ENCODE measurements at regions not wholly inside any gene's neighbourhood (a gene's known extent, or its start where the extent isn't known, plus 50 kb on each side); places are given as distances from the start of the nearest gene placed in this dataset.
"Not testable (repeated sequence)": the region's sequence is repeated elsewhere in the genome, so short reads cannot be mapped to it uniquely, and the experiment has no call there.

DNA sequence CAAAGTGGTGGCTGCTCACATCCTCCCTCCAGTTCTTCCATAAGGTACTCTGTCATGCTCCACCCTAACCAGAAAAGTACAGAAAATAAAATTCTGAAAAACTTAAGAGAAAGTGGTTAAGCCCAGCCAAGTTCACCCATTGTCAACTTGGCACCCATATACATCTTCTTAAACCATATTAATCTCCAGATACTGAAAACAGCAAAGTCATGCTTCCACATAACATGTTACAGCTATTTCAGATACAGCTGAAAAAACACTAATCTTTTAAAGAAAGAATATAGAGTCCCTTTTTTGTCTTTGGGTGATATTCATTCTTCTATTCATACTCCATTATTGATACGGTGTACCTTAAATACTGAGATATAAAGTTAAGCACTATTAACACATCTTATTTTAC lies 577.8 kb downstream of the KCNT2 start:
- H2BK12ac ChIP-seq (ENCODE audit: low read length), result no peak overlapping the region
- no peak overlapping the region for H4K91ac ChIP-seq (ENCODE audit: low read depth, low read length)
- H3K14ac ChIP-seq (ENCODE audit: low read length), result no peak overlapping the region
- no peak overlapping the region for H2AFZ ChIP-seq (ENCODE audit: insufficient read depth, low read length, poor library complexity)
- no peak overlapping the region for H3K4me2 ChIP-seq (ENCODE audit: low read length)
- no peaks in the 10 kb centered on the region for H3K4me1 ChIP-seq (ENCODE audit: control insufficient read depth in 1 of 2, insufficient read depth in 2 of 2, low read length in 2 of 2)
- WGBS (ENCODE audit: extremely low coverage, insufficient coverage, insufficient read length), result no CpG with 5 or more reads among the region's 1 CpG
- no peak overlapping the region for H2BK120ac ChIP-seq (ENCODE audit: insufficient read depth, low read length, poor library complexity)
- H3K27ac ChIP-seq (ENCODE audit: low read depth, low read length), result no peak overlapping the region
- no peak overlapping the region for H2BK5ac ChIP-seq (ENCODE audit: low read depth, low read length, poor library complexity)
- H3K4me3 ChIP-seq (ENCODE audit: low read depth, low read length), result no peak overlapping the region
- H3K79me1 ChIP-seq (ENCODE audit: low read length), result no peaks in the 10 kb centered on the region
- H4K8ac ChIP-seq (ENCODE audit: low read depth, low read length), result no peak overlapping the region
- DNase-seq, result no peak
- no peak overlapping the region for H3K9ac ChIP-seq (ENCODE audit: low read length)
- H3K18ac ChIP-seq (ENCODE audit: low read length), result no peak overlapping the region
- no peak overlapping the region for H4K12ac ChIP-seq (ENCODE audit: low read depth, low read length)
- H2AK5ac ChIP-seq (ENCODE audit: low read length), result no peak overlapping the region
- no peak overlapping the region for H3K4ac ChIP-seq (ENCODE audit: low read depth, low read length)
- no peaks in the 10 kb centered on the region for H3K9me3 ChIP-seq (ENCODE audit: insufficient read depth, low read depth, low read length)
- no peak overlapping the region for H3K23ac ChIP-seq (ENCODE audit: low read length)
- no peaks in the 10 kb centered on the region for H3K27me3 ChIP-seq (ENCODE audit: insufficient read depth, low read length)
- H3K36me3 ChIP-seq (ENCODE audit: control insufficient read depth in 1 of 2, insufficient read depth in 2 of 2, low read length in 2 of 2), result no peaks in the 10 kb centered on the region
- no peaks in the 10 kb centered on the region for H3K79me2 ChIP-seq (ENCODE audit: control insufficient read depth, insufficient read depth, low read length, poor library complexity)

DNA sequence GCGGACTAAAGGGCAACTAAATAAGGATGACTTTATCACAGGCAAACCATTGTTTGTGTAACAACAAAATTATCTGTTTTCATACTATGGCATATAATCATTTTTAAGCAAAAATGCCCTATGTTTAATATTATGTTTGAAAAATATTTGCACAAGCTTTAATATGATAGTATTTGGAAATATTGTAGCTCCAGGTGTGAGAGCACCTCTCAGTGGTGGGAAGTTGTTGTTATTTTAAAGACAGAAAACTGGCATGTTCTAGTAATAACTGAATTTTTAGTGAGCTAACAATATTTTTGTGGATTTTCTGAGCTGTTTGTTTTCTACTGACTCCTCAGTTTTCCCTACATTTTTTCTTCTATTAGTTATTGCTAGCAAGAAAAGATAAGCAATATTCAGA lies 578.8 kb downstream of the KCNT2 start:
- WGBS (ENCODE audit: extremely low coverage, insufficient coverage, insufficient read length), result no CpG with 5 or more reads among the region's 1 CpG
- Histone ChIP-seq H2AFZ (ENCODE audit: insufficient read depth, low read length, poor library complexity) (no peak overlapping the region), H3K27ac (ENCODE audit: low read depth, low read length) (no peak overlapping the region), H4K8ac (ENCODE audit: low read depth, low read length) (no peak overlapping the region), H3K18ac (ENCODE audit: low read length) (no peak overlapping the region), H4K12ac (ENCODE audit: low read depth, low read length) (no peak overlapping the region), H2BK5ac (ENCODE audit: low read depth, low read length, poor library complexity) (no peak overlapping the region), H3K9ac (ENCODE audit: low read length) (no peak overlapping the region), H3K9me3 (ENCODE audit: insufficient read depth, low read depth, low read length) (no peaks in the 10 kb centered on the region), H3K4me3 (ENCODE audit: low read depth, low read length) (no peak overlapping the region), H2BK120ac (ENCODE audit: insufficient read depth, low read length, poor library complexity) (no peak overlapping the region), H3K79me2 (ENCODE audit: control insufficient read depth, insufficient read depth, low read length, poor library complexity) (no peaks in the 10 kb centered on the region), H2BK12ac (ENCODE audit: low read length) (no peak overlapping the region), H2AK5ac (ENCODE audit: low read length) (no peak overlapping the region), H4K91ac (ENCODE audit: low read depth, low read length) (no peak overlapping the region), H3K4ac (ENCODE audit: low read depth, low read length) (no peak overlapping the region), H3K23ac (ENCODE audit: low read length) (no peak overlapping the region), H3K79me1 (ENCODE audit: low read length) (no peaks in the 10 kb centered on the region), H3K27me3 (ENCODE audit: insufficient read depth, low read length) (no peaks in the 10 kb centered on the region), H3K14ac (ENCODE audit: low read length) (no peak overlapping the region), H3K4me1 (ENCODE audit: control insufficient read depth in 1 of 2, insufficient read depth in 2 of 2, low read length in 2 of 2) (no peaks in the 10 kb centered on the region), H3K36me3 (ENCODE audit: control insufficient read depth in 1 of 2, insufficient read depth in 2 of 2, low read length in 2 of 2) (no peaks in the 10 kb centered on the region), H3K4me2 (ENCODE audit: low read length) (no peak overlapping the region)
- DNase-seq, result no peak

DNA sequence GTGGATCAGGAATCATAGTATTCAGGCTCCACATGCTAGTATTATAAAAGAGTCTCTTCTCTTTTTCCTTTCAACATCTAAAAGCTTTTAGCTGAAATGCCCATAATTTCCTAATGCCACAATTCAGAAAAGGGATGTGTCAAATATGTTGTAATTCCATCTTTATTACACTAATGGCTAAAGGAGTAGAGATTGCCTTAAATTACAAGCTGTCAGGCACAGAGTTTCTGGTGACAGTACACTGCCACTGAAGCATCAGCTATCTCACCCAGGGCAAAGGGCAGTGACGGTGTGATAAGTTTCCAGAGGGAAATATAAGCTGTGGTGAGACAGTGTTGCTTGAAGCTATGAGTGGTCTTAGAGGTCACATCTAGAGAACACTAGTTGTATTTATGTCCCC lies 581.1 kb downstream of the KCNT2 start:
- H3K4me2 ChIP-seq (ENCODE audit: low read length), result no peak overlapping the region
- no peak overlapping the region for H4K91ac ChIP-seq (ENCODE audit: low read depth, low read length)
- no peaks in the 10 kb centered on the region for H3K36me3 ChIP-seq (ENCODE audit: control insufficient read depth in 1 of 2, insufficient read depth in 2 of 2, low read length in 2 of 2)
- no peak overlapping the region for H2AFZ ChIP-seq (ENCODE audit: insufficient read depth, low read length, poor library complexity)
- H2BK12ac ChIP-seq (ENCODE audit: low read length), result no peak overlapping the region
- no peak overlapping the region for H3K4ac ChIP-seq (ENCODE audit: low read depth, low read length)
- no peaks in the 10 kb centered on the region for H3K27me3 ChIP-seq (ENCODE audit: insufficient read depth, low read length)
- H3K23ac ChIP-seq (ENCODE audit: low read length), result no peak overlapping the region
- DNase-seq, result no peak
- no peak overlapping the region for H3K4me3 ChIP-seq (ENCODE audit: low read depth, low read length)
- no peak overlapping the region for H3K14ac ChIP-seq (ENCODE audit: low read length)
- H3K4me1 ChIP-seq (ENCODE audit: control insufficient read depth in 1 of 2, insufficient read depth in 2 of 2, low read length in 2 of 2), result no peaks in the 10 kb centered on the region
- no peaks in the 10 kb centered on the region for H3K79me2 ChIP-seq (ENCODE audit: control insufficient read depth, insufficient read depth, low read length, poor library complexity)
- no peak overlapping the region for H3K9ac ChIP-seq (ENCODE audit: low read length)
- no peaks in the 10 kb centered on the region for H3K9me3 ChIP-seq (ENCODE audit: insufficient read depth, low read depth, low read length)
- H2AK5ac ChIP-seq (ENCODE audit: low read length), result no peak overlapping the region
- no peak overlapping the region for H2BK120ac ChIP-seq (ENCODE audit: insufficient read depth, low read length, poor library complexity)
- H2BK5ac ChIP-seq (ENCODE audit: low read depth, low read length, poor library complexity), result no peak overlapping the region
- H4K12ac ChIP-seq (ENCODE audit: low read depth, low read length), result no peak overlapping the region
- H4K8ac ChIP-seq (ENCODE audit: low read depth, low read length), result no peak overlapping the region
- no peak overlapping the region for H3K27ac ChIP-seq (ENCODE audit: low read depth, low read length)
- no peak overlapping the region for H3K18ac ChIP-seq (ENCODE audit: low read length)
- H3K79me1 ChIP-seq (ENCODE audit: low read length), result no peaks in the 10 kb centered on the region
- no CpG with 5 or more reads among the region's 1 CpG for WGBS (ENCODE audit: extremely low coverage, insufficient coverage, insufficient read length)

DNA sequence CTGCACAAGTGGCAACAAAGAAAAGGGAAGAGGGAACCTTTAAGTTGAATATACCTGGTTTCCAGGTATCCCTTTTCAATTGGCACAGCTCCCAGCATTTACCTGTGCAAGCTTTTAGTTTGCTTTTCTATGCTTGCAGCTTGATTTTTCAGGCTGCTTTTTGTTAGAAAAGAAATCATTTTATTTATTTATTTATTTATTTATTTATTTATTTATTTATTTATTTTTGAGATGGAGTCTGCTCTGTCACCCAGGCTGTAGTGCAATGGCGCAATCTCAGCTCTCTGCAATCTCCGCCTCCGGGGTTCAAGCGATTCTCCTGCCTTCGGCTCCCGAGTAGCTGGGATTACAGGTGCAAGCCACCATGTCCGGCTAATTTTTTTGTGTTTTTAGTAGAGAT lies 587.1 kb downstream of the KCNT2 start:
- no CpG with 5 or more reads among the region's 7 CpGs for WGBS (ENCODE audit: extremely low coverage, insufficient coverage, insufficient read length)
- not testable (repeated sequence) for H2BK5ac ChIP-seq (ENCODE audit: low read depth, low read length, poor library complexity); H3K23ac ChIP-seq (ENCODE audit: low read length); H4K12ac ChIP-seq (ENCODE audit: low read depth, low read length); H3K4me3 ChIP-seq (ENCODE audit: low read depth, low read length); H3K4ac ChIP-seq (ENCODE audit: low read depth, low read length); H2AFZ ChIP-seq (ENCODE audit: insufficient read depth, low read length, poor library complexity); H3K36me3 ChIP-seq (ENCODE audit: control insufficient read depth in 1 of 2, insufficient read depth in 2 of 2, low read length in 2 of 2); H2BK120ac ChIP-seq (ENCODE audit: insufficient read depth, low read length, poor library complexity); H3K18ac ChIP-seq (ENCODE audit: low read length); H3K9me3 ChIP-seq (ENCODE audit: insufficient read depth, low read depth, low read length); H3K79me2 ChIP-seq (ENCODE audit: control insufficient read depth, insufficient read depth, low read length, poor library complexity); H3K4me1 ChIP-seq (ENCODE audit: control insufficient read depth in 1 of 2, insufficient read depth in 2 of 2, low read length in 2 of 2); H3K27ac ChIP-seq (ENCODE audit: low read depth, low read length); H2AK5ac ChIP-seq (ENCODE audit: low read length); H3K14ac ChIP-seq (ENCODE audit: low read length); H4K8ac ChIP-seq (ENCODE audit: low read depth, low read length); DNase-seq; H3K27me3 ChIP-seq (ENCODE audit: insufficient read depth, low read length); H3K9ac ChIP-seq (ENCODE audit: low read length); H4K91ac ChIP-seq (ENCODE audit: low read depth, low read length); H3K79me1 ChIP-seq (ENCODE audit: low read length); H2BK12ac ChIP-seq (ENCODE audit: low read length); H3K4me2 ChIP-seq (ENCODE audit: low read length)

DNA sequence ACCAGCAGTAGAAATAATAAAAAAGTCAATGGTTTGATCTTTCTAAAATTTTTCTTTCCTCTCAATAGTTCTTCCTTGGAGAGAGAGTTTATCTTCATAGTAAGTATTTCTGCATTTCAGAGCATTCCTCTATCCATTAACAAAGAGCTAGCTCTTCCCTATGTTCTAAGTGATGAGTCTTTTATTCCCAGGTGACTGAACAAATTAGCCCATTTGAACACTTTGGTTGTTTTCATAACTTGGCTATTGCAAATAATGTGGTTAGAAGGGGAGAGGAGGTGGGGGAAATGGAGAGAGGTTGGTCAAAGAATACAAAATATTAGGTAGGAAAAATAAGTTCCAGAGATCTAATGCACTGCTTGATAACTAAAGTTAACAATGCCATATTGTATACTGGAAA lies 598.9 kb downstream of the KCNT2 start:
- Histone ChIP-seq H3K36me3 (ENCODE audit: control insufficient read depth in 1 of 2, insufficient read depth in 2 of 2, low read length in 2 of 2) (no peaks in the 10 kb centered on the region), H3K79me1 (ENCODE audit: low read length) (no peaks in the 10 kb centered on the region), H4K12ac (ENCODE audit: low read depth, low read length) (no peak overlapping the region), H3K27ac (ENCODE audit: low read depth, low read length) (no peak overlapping the region), H2AK5ac (ENCODE audit: low read length) (no peak overlapping the region), H3K4me1 (ENCODE audit: control insufficient read depth in 1 of 2, insufficient read depth in 2 of 2, low read length in 2 of 2) (no peaks in the 10 kb centered on the region), H4K91ac (ENCODE audit: low read depth, low read length) (no peak overlapping the region), H2BK5ac (ENCODE audit: low read depth, low read length, poor library complexity) (no peak overlapping the region), H3K18ac (ENCODE audit: low read length) (no peak overlapping the region), H2AFZ (ENCODE audit: insufficient read depth, low read length, poor library complexity) (no peak overlapping the region), H2BK120ac (ENCODE audit: insufficient read depth, low read length, poor library complexity) (no peak overlapping the region), H3K79me2 (ENCODE audit: control insufficient read depth, insufficient read depth, low read length, poor library complexity) (no peaks in the 10 kb centered on the region), H3K4me2 (ENCODE audit: low read length) (no peak overlapping the region), H3K14ac (ENCODE audit: low read length) (no peak overlapping the region), H2BK12ac (ENCODE audit: low read length) (no peak overlapping the region), H4K8ac (ENCODE audit: low read depth, low read length) (no peak overlapping the region), H3K23ac (ENCODE audit: low read length) (no peak overlapping the region), H3K4ac (ENCODE audit: low read depth, low read length) (no peak overlapping the region), H3K9me3 (ENCODE audit: insufficient read depth, low read depth, low read length) (no peaks in the 10 kb centered on the region), H3K9ac (ENCODE audit: low read length) (no peak overlapping the region), H3K27me3 (ENCODE audit: insufficient read depth, low read length) (no peaks in the 10 kb centered on the region), H3K4me3 (ENCODE audit: low read depth, low read length) (no peak overlapping the region)
- no peak for DNase-seq
